BJ (cell line): ENCODE measurements at regions not wholly inside any gene's neighbourhood (a gene's known extent, or its start where the extent isn't known, plus 50 kb on each side); places are given as distances from the start of the nearest gene placed in this dataset.

Experiments used
- CTCF ChIA-PET: fragments of 350-600 bp; formaldehyde crosslinking; extraction: SDS; loops from one replicate; lab custom pipeline; 2021; ENCODE audit warnings: antibody characterized with exemption, inconsistent platforms; lab: Yijun Ruan, JAX
- POLR2A ChIA-PET: fragments of 300-600 bp; sonication (Branson Sonifier 250); formaldehyde crosslinking; extraction: SDS; loops from one replicate; lab custom pipeline; 2021; ENCODE audit warnings: antibody characterized with exemption; lab: Charles Lee
- DNase-seq: peaks from one replicate; pipeline ENCODE4 v3.0.0-alpha.2; 2011; ENCODE audit warnings: low read depth
- H3K27me3 ChIP-seq: 2 replicates; pipeline ENCODE4 v1.6.0; 2011; ENCODE audit warnings: low read length; ENCODE audit not compliant: control insufficient read depth, insufficient read depth
- H3K36me3 ChIP-seq: 2 replicates; pipeline ENCODE4 v1.5.1; 2011; ENCODE audit warnings: low read length; ENCODE audit not compliant: control insufficient read depth, insufficient read depth
- H3K4me3 ChIP-seq: 2 replicates; pipeline ENCODE4 v1.5.1; 2011; ENCODE audit warnings: low read depth, mild to moderate bottlenecking, control low read depth, low read length
- TF ChIP-seq, protein P1 (sequence below): IDR thresholded peaks from 2 replicates; pipeline ENCODE4 v1.5.1; 2011; ENCODE audit warnings: low read depth, mild to moderate bottlenecking, control low read depth, inconsistent platforms, low read length, moderate library complexity; ENCODE audit not compliant: insufficient read depth

DNA sequence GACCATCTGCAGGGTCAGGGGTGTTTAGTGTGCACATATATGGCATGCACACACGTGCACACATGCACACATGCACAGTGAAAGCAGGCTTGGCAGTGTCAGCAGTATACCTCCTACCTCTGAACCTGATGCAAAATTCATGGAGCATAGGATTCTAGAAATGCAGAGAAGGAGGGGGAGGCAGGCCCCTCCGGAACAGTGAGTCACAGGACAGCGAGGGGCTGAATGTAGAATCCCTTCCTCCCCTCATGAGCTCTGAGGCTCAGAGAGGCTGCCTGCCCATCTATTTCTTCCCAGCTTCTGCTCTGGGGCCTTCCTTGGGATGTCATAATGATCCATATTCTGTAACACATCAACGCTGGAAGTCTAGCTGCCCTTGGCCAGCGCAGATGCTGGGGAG lies 66.7 kb upstream of the NECTIN1 start:
- CTCF ChIA-PET = no interaction called here
- TF ChIP-seq, protein P1, sequence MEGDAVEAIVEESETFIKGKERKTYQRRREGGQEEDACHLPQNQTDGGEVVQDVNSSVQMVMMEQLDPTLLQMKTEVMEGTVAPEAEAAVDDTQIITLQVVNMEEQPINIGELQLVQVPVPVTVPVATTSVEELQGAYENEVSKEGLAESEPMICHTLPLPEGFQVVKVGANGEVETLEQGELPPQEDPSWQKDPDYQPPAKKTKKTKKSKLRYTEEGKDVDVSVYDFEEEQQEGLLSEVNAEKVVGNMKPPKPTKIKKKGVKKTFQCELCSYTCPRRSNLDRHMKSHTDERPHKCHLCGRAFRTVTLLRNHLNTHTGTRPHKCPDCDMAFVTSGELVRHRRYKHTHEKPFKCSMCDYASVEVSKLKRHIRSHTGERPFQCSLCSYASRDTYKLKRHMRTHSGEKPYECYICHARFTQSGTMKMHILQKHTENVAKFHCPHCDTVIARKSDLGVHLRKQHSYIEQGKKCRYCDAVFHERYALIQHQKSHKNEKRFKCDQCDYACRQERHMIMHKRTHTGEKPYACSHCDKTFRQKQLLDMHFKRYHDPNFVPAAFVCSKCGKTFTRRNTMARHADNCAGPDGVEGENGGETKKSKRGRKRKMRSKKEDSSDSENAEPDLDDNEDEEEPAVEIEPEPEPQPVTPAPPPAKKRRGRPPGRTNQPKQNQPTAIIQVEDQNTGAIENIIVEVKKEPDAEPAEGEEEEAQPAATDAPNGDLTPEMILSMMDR = no peak
- H3K36me3 ChIP-seq = no peaks in the 10 kb centered on the region
- peaks cover 2% of the 10 kb centered on the region for H3K27me3 ChIP-seq
- DNase-seq = no peak
- no peak overlapping the region for H3K4me3 ChIP-seq
- POLR2A ChIA-PET = no interaction called here

DNA sequence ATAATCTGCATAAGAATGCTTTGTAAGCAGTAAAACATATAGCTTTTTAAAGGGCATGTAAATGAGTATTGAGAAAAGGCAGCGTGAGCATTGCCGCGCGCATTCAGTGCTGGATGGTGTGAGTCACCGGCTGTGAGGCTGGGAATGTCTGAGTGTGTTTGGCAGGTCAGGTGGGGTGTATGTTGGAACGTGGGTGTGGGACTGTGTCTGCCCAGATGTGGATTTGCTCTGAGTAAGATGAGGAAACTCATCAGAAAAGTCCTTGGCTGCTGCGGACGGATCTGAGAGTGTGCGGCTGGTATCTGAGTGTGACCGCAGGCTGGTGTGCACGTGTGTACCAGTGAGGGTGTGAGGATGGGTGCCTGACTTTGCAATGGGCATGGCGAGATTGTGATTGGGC lies 66.2 kb upstream of the NECTIN1 start:
- peaks cover 2% of the 10 kb centered on the region for H3K27me3 ChIP-seq
- POLR2A ChIA-PET = no interaction called here
- CTCF ChIA-PET = interaction anchor here (1.1 kb wide), 1 partner anchor 313 kb away, joined by 3 read pairs; no protein-coding TSS in a partner anchor
- H3K4me3 ChIP-seq = no peak overlapping the region
- TF ChIP-seq, protein P1 = no peak
- no peaks in the 10 kb centered on the region for H3K36me3 ChIP-seq
- DNase-seq = peak; percentile 20

DNA sequence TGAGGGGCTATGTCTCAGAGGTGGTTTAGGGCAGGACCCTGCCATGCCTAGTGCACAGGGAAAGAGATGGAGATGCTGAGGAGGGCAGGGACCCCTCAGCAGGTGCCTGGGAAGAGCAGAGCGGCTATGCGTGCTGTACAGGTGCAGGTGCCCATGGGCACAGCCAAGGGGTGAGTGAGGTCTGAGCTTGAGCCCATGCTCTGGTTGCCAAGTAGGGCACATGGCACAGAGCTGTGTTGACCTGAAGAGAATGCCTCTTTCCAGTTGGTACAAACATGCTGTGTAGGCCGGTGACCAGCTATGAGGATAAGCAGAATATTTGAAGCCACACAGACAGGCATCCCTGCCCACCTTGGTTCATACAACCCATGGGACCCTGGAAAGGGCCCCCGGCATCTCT lies 65.8 kb upstream of the NECTIN1 start:
- TF ChIP-seq, protein P1 = no peak
- Histone ChIP-seq H3K36me3 (no peaks in the 10 kb centered on the region), H3K27me3 (peaks cover 2% of the 10 kb centered on the region), H3K4me3 (no peak overlapping the region)
- CTCF ChIA-PET = interaction anchor here (1.1 kb wide), 1 partner anchor 314 kb away, joined by 3 read pairs; no protein-coding TSS in a partner anchor
- no peak for DNase-seq
- POLR2A ChIA-PET = no interaction called here

DNA sequence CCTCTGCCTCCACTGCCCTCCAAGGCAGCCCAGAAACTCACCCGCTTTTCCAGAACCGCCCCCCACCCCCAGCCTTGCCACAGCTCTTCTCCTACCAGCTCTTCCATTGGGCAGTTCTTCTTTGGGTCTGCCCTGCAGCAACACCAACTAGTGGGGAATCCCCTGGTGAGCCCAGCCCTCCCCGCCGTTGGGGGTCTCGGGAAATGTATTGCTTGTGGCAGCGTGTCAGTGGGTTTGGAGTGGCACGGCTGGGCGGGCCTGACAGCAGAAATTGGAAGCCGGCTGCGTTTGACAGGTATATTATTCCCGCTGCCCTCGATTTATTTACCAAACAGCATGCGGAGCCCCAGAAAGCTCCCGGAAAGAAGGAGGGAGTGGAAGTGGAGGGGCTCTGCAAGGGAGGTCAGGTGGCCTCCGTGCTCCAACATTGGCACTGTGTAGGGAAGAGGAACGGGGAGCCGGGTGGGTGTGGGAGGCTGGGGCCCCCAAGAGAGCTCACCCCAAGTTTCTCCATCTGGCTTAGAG lies 65.2 kb upstream of the NECTIN1 start:
- Histone ChIP-seq H3K27me3 (peaks cover 2% of the 10 kb centered on the region), H3K36me3 (no peaks in the 10 kb centered on the region), H3K4me3 (no peak overlapping the region)
- TF ChIP-seq, protein P1 = no peak
- DNase-seq = no peak
- ChIA-PET CTCF (interaction anchor here (1.1 kb wide), 1 partner anchor 314 kb away, joined by 3 read pairs; no protein-coding TSS in a partner anchor), POLR2A (no interaction called here)

DNA sequence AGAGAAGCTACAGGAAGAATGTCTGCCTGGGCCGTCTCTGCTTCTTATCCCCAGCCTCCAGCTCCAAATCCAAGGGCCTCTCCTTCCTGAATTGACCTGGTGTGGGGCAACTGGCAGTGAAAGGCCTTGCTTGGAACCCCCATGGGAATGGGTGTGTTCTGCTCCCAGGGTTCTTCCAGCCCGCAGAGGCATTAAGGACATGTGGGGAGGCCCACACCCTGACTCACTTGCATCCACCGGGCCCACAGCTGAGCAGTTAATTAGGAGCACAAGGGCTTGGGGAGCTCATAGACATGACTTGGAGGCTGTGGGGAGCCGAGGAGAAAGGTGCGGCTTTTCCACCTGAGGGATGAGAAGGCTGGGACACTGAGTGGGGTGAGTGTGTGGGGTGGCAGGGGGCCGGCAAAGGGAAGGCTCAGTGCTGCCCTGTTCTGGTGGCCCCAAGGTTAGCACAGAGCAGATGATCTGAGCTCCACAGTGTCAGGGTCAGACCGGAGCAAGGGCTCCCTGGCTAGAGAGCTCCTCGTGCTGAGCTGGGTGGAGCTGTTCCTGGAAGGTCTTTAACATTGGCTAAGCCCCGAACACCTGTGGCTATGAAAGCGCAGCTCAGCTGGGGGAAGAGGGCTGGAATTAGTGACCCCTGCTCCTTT lies 64.5 kb upstream of the NECTIN1 start:
- DNase-seq = no peak
- TF ChIP-seq, protein P1 = no peak
- Histone ChIP-seq H3K27me3 (peaks cover 2% of the 10 kb centered on the region), H3K4me3 (no peak overlapping the region), H3K36me3 (no peaks in the 10 kb centered on the region)
- CTCF ChIA-PET = no interaction called here
- POLR2A ChIA-PET = no interaction called here
